IPS-20b (cell line): ENCODE measurements at regions not wholly inside any gene's neighbourhood (a gene's known extent, or its start where the extent isn't known, plus 50 kb on each side); places are given as distances from the start of the nearest gene placed in this dataset.

ENCODE experiments used
- H3K27ac ChIP-seq: one replicate; pipeline ENCODE4 v1.5.1; 2013; ENCODE audit warnings: low read length
- H3K27me3 ChIP-seq: 2 replicates; pipeline ENCODE4 v1.6.1; 2013; ENCODE audit warnings: mild to moderate bottlenecking, low read length, inconsistent platforms; ENCODE audit not compliant: insufficient read depth
- H3K36me3 ChIP-seq: 2 replicates; pipeline ENCODE4 v1.6.1; 2013; ENCODE audit warnings: low read depth, mild to moderate bottlenecking, inconsistent platforms, low read length, moderate library complexity; ENCODE audit not compliant: insufficient read depth
- H3K4me1 ChIP-seq: 2 replicates; pipeline ENCODE4 v1.6.1; 2013; ENCODE audit warnings: mild to moderate bottlenecking, control low read depth, inconsistent platforms, low read length, moderate library complexity; ENCODE audit not compliant: insufficient read depth
- H3K4me3 ChIP-seq: 2 replicates; pipeline ENCODE4 v1.5.1; 2013; ENCODE audit warnings: mild to moderate bottlenecking, low read length, inconsistent platforms
- H3K9ac ChIP-seq: 2 replicates; pipeline ENCODE4 v1.6.1; 2013; ENCODE audit warnings: low read depth, mild to moderate bottlenecking, inconsistent platforms, low read length, moderate library complexity
- H3K9me3 ChIP-seq: 2 replicates; pipeline ENCODE4 v1.6.1; 2013; ENCODE audit warnings: mild to moderate bottlenecking, low read depth, low read length, inconsistent platforms; ENCODE audit not compliant: insufficient read depth

- no peak overlapping the region for H3K4me3 ChIP-seq
- H3K4me1 ChIP-seq, result peaks cover 3% of the 10 kb centered on the region; the same call in 1 of the 2 replicates
Measured at GRCh38 chr15:77860071-77860691, 217.3 kb downstream of the TBC1D2B start.

GRCh38 chr15:77859491-77860060, 217.9 kb downstream of the TBC1D2B start:
- Histone ChIP-seq H3K9ac (no peak overlapping the region), H3K4me3 (no peak overlapping the region)

More at GRCh38 chr15:77860071-77860691, 217.3 kb downstream of the TBC1D2B start:
- no peak overlapping the region for H3K9ac ChIP-seq
- H3K27me3 ChIP-seq, result no peaks in the 10 kb centered on the region
- no peaks in the 10 kb centered on the region for H3K9me3 ChIP-seq
- no peaks in the 10 kb centered on the region for H3K36me3 ChIP-seq
- H3K27ac ChIP-seq, result no peak overlapping the region

GRCh38 chr15:77858792-77859490, 218.6 kb downstream of the TBC1D2B start:
- no peak overlapping the region for H3K4me3 ChIP-seq
- H3K27me3 ChIP-seq, result no peaks in the 10 kb centered on the region
- no peak overlapping the region for H3K9ac ChIP-seq
- no peak overlapping the region for H3K27ac ChIP-seq
- no peaks in the 10 kb centered on the region for H3K36me3 ChIP-seq
- no peaks in the 10 kb centered on the region for H3K9me3 ChIP-seq
- peaks cover under 1% of the 10 kb centered on the region; the same call in 1 of the 2 replicates for H3K4me1 ChIP-seq

More at GRCh38 chr15:77859491-77860060, 217.9 kb downstream of the TBC1D2B start:
- H3K27me3 ChIP-seq, result no peaks in the 10 kb centered on the region
- no peaks in the 10 kb centered on the region for H3K36me3 ChIP-seq
- H3K27ac ChIP-seq, result no peak overlapping the region
- no peaks in the 10 kb centered on the region for H3K9me3 ChIP-seq
- H3K4me1 ChIP-seq, result peaks cover 3% of the 10 kb centered on the region; the same call in 1 of the 2 replicates

GRCh38 chr15:77857419-77857818, 220.1 kb downstream of the TBC1D2B start:
- Histone ChIP-seq H3K27ac (no peak overlapping the region), H3K4me1 (no peaks in the 10 kb centered on the region; the same call in 1 of the 2 replicates), H3K9ac (no peak overlapping the region), H3K4me3 (no peak overlapping the region), H3K9me3 (no peaks in the 10 kb centered on the region), H3K36me3 (no peaks in the 10 kb centered on the region), H3K27me3 (no peaks in the 10 kb centered on the region)

GRCh38 chr15:77856705-77857346, 220.7 kb downstream of the TBC1D2B start:
- no peak overlapping the region for H3K27ac ChIP-seq
- no peaks in the 10 kb centered on the region for H3K36me3 ChIP-seq
- no peaks in the 10 kb centered on the region; the same call in 1 of the 2 replicates for H3K4me1 ChIP-seq
- H3K27me3 ChIP-seq, result no peaks in the 10 kb centered on the region
- H3K9me3 ChIP-seq, result no peaks in the 10 kb centered on the region
- no peak overlapping the region for H3K4me3 ChIP-seq
- no peak overlapping the region for H3K9ac ChIP-seq

GRCh38 chr15:77855871-77856270, 221.6 kb downstream of the TBC1D2B start:
- Histone ChIP-seq H3K9ac (no peak overlapping the region), H3K36me3 (no peaks in the 10 kb centered on the region), H3K27me3 (no peaks in the 10 kb centered on the region), H3K4me1 (no peaks in the 10 kb centered on the region; the same call in 1 of the 2 replicates), H3K27ac (no peak overlapping the region), H3K4me3 (no peak overlapping the region), H3K9me3 (no peaks in the 10 kb centered on the region)

GRCh38 chr15:77854980-77855379, 222.3 kb upstream of the LINGO1 start:
- Histone ChIP-seq H3K36me3 (no peaks in the 10 kb centered on the region), H3K9ac (no peak overlapping the region), H3K4me1 (no peaks in the 10 kb centered on the region; the same call in 1 of the 2 replicates), H3K27ac (no peak overlapping the region), H3K4me3 (no peak overlapping the region), H3K9me3 (peaks cover 4% of the 10 kb centered on the region), H3K27me3 (no peaks in the 10 kb centered on the region)

- H3K4me3 ChIP-seq, result no peak overlapping the region
- no peak overlapping the region for H3K9ac ChIP-seq
- H3K27me3 ChIP-seq, result no peaks in the 10 kb centered on the region
- no peaks in the 10 kb centered on the region for H3K36me3 ChIP-seq
- peaks cover 5% of the 10 kb centered on the region for H3K9me3 ChIP-seq
- H3K4me1 ChIP-seq, result no peaks in the 10 kb centered on the region
- H3K27ac ChIP-seq, result no peak overlapping the region
Measured at GRCh38 chr15:77853910-77854309, 221.2 kb upstream of the LINGO1 start.

GRCh38 chr15:77853008-77853328, 220.3 kb upstream of the LINGO1 start:
- H3K4me3 ChIP-seq, result no peak overlapping the region
- peaks cover 5% of the 10 kb centered on the region for H3K9me3 ChIP-seq
- H3K27me3 ChIP-seq, result no peaks in the 10 kb centered on the region
- no peaks in the 10 kb centered on the region for H3K4me1 ChIP-seq
- no peaks in the 10 kb centered on the region for H3K36me3 ChIP-seq
- no peak overlapping the region for H3K9ac ChIP-seq
- no peak overlapping the region for H3K27ac ChIP-seq

- H3K4me1 ChIP-seq, result no peaks in the 10 kb centered on the region
- no peak overlapping the region for H3K9ac ChIP-seq
- H3K27me3 ChIP-seq, result no peaks in the 10 kb centered on the region
- H3K4me3 ChIP-seq, result no peak overlapping the region
- H3K9me3 ChIP-seq, result peaks cover 5% of the 10 kb centered on the region
- no peaks in the 10 kb centered on the region for H3K36me3 ChIP-seq
- no peak overlapping the region for H3K27ac ChIP-seq
Measured at GRCh38 chr15:77852241-77853007, 219.7 kb upstream of the LINGO1 start.

- H3K27me3 ChIP-seq, result no peaks in the 10 kb centered on the region
- no peaks in the 10 kb centered on the region for H3K36me3 ChIP-seq
- H3K27ac ChIP-seq, result no peak overlapping the region
- H3K9ac ChIP-seq, result no peak overlapping the region
- H3K4me3 ChIP-seq, result no peak overlapping the region
- no peaks in the 10 kb centered on the region for H3K4me1 ChIP-seq
- H3K9me3 ChIP-seq, result peaks cover 5% of the 10 kb centered on the region
Measured at GRCh38 chr15:77851691-77852090, 219.0 kb upstream of the LINGO1 start.
